Mesothelial cell of epicardium (in vitro differentiated cells): ENCODE measurements at regions not wholly inside any gene's neighbourhood (a gene's known extent, or its start where the extent isn't known, plus 50 kb on each side); places are given as distances from the start of the nearest gene placed in this dataset.

Experiments
- DNase-seq, 2 experiments: peaks; one replicate each; pipeline ENCODE4 v3.0.0; 2021; ENCODE audit warnings: low spot score in 2 of 2; ENCODE audit not compliant: unreplicated experiment in 2 of 2
- H3K27ac Mint-ChIP-seq: 2 replicates; pipeline ENCODE4 v1.8.0; 2021; ENCODE audit warnings: mixed read lengths
- H3K27me3 Mint-ChIP-seq: 2 replicates; pipeline ENCODE4 v1.8.0; 2021; ENCODE audit warnings: low read depth, mixed read lengths
- H3K36me3 Mint-ChIP-seq: 2 replicates; pipeline ENCODE4 v1.8.0; 2021; ENCODE audit warnings: mixed read lengths
- H3K4me1 Mint-ChIP-seq: 2 replicates; pipeline ENCODE4 v1.8.0; 2021; ENCODE audit warnings: mixed read lengths
- H3K4me3 Mint-ChIP-seq: 2 replicates; pipeline ENCODE4 v1.8.0; 2021; ENCODE audit warnings: mild to moderate bottlenecking, moderate library complexity, mixed read lengths
- H3K9me3 Mint-ChIP-seq: 2 replicates; pipeline ENCODE4 v1.8.0; 2021; ENCODE audit warnings: mixed read lengths
- TF ChIP-seq, protein P1 (sequence below): fragments of 200-600 bp; sonication (generic); IDR thresholded peaks from one replicate; pipeline ENCODE4 v1.5.0; 2021; ENCODE audit warnings: antibody characterized with exemption; ENCODE audit not compliant: unreplicated experiment

DNA sequence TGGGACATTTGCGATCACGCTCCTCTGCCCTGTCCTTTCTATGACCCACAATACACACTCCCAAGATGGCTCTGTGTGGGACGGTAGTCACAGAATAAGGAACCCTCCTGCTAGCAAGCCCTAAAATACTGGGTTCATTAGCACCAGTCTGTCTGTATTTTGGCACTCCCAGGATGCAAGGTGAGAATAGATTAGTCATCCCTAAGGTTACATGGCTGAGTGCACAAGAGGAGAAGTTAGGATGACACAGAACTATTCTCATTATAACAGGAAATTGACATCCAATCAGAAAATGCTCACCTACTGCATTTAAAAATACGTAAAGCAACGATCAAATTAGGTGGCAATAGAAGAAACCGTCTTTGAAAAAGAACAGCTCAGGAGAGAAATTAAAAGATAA lies 590.2 kb downstream of the EPHA4 start:
- H3K9me3 Mint-ChIP-seq, result peaks cover 7% of the 10 kb centered on the region
- H3K4me3 Mint-ChIP-seq, result no peak overlapping the region
- H3K4me1 Mint-ChIP-seq, result peaks cover 16% of the 10 kb centered on the region
- H3K27me3 Mint-ChIP-seq, result peaks cover 26% of the 10 kb centered on the region
- H3K36me3 Mint-ChIP-seq, result peaks cover 2% of the 10 kb centered on the region
- H3K27ac Mint-ChIP-seq, result no peak overlapping the region
- DNase-seq, result no peak
- TF ChIP-seq, protein P1, sequence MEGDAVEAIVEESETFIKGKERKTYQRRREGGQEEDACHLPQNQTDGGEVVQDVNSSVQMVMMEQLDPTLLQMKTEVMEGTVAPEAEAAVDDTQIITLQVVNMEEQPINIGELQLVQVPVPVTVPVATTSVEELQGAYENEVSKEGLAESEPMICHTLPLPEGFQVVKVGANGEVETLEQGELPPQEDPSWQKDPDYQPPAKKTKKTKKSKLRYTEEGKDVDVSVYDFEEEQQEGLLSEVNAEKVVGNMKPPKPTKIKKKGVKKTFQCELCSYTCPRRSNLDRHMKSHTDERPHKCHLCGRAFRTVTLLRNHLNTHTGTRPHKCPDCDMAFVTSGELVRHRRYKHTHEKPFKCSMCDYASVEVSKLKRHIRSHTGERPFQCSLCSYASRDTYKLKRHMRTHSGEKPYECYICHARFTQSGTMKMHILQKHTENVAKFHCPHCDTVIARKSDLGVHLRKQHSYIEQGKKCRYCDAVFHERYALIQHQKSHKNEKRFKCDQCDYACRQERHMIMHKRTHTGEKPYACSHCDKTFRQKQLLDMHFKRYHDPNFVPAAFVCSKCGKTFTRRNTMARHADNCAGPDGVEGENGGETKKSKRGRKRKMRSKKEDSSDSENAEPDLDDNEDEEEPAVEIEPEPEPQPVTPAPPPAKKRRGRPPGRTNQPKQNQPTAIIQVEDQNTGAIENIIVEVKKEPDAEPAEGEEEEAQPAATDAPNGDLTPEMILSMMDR, result no peak

DNA sequence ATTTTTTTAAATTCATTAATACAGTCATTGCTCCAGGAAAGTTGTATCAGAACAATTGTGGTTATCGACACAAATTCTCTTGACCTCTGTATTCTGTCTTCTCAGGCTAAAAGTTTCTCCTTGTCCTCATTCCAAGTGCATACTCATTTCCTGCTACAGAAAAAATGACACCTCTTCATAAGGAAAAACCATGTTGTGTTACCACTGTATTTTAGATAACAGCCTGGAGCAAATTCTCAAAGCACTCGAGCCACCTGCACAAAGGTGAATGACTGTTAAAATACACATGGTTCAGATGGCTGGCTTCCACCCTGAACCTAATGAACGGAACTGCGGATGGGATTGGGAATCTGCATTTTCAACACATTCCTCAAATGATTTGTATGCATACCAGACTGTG lies 586.5 kb downstream of the EPHA4 start:
- no peak for DNase-seq
- Mint-ChIP-seq H3K36me3 (no peaks in the 10 kb centered on the region), H3K9me3 (no peaks in the 10 kb centered on the region), H3K4me1 (peaks cover 11% of the 10 kb centered on the region), H3K27ac (no peak overlapping the region), H3K27me3 (peaks cover 29% of the 10 kb centered on the region), H3K4me3 (no peak overlapping the region)
- TF ChIP-seq, protein P1, result no peak

DNA sequence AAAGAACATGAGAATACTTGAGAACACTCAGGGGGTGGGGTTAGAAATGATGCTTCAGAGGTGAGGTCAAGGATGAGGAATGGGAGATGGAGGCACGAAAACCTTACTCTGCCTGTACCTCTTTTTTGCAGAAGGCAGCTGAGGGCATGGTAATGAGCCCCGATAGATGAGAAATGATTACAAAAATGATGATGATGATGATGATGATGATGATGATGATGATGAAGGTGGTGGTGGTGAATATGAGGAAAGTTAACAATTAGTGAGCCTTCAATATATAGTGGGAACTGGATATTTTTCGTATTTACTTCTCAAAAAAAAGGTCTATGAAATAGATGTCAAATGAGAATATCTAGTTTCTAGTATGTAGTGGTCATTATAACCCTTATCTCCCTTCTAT lies 584.3 kb downstream of the EPHA4 start:
- Mint-ChIP-seq H3K4me3 (no peak overlapping the region), H3K27ac (no peak overlapping the region), H3K36me3 (no peaks in the 10 kb centered on the region), H3K9me3 (no peaks in the 10 kb centered on the region), H3K27me3 (peaks cover 22% of the 10 kb centered on the region), H3K4me1 (no peaks in the 10 kb centered on the region)
- TF ChIP-seq, protein P1, result no peak
- no peak for DNase-seq

DNA sequence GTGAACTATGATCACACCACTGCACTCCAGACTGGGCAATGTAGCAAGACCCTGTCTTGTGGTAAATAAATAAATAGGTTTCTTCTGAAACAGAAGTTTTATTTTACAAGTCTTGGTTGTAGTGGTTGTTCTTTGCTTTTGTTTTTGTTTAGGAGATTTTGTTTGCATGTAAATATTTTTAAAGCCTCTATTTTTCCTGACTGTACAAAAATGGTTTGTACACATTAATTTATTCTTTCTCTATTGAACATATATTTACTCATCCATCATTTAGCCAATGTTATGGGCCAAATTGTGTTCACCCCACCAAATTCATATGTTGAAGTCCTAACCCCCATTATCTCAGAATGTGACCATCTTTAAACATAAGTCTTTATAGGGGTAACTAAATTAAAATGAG lies 580.1 kb downstream of the EPHA4 start:
- no peak overlapping the region for H3K4me3 Mint-ChIP-seq
- H3K27me3 Mint-ChIP-seq, result peaks cover 8% of the 10 kb centered on the region

DNA sequence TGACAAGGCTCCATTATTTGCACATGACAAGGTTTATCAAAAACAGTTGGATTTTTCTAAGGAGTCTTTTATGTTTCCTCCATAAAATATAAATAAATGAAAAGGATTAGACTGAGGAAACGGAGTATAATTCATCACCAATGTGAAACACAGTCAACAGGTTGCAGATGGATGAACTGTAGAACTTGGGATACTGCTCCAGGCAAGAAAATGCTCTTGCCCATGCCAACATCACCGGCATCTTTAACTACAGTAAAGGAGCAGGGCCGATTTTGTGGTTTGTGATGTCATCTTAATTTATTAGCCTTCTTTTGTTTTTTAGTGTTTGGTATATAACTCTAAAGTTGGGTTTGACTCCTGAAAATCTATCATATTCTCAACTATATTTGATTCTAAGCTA lies 577.3 kb downstream of the EPHA4 start:
- Mint-ChIP-seq H3K4me1 (peaks cover 33% of the 10 kb centered on the region), H3K36me3 (no peaks in the 10 kb centered on the region), H3K9me3 (no peaks in the 10 kb centered on the region), H3K4me3 (no peak overlapping the region), H3K27ac (no peak overlapping the region), H3K27me3 (peaks cover 6% of the 10 kb centered on the region)
- DNase-seq, result no peak
- TF ChIP-seq, protein P1, result no peak

More for the DNA sequence above, 580.1 kb downstream of the EPHA4 start:
- no peaks in the 10 kb centered on the region for H3K36me3 Mint-ChIP-seq
- no peak for DNase-seq
- peaks cover 13% of the 10 kb centered on the region for H3K4me1 Mint-ChIP-seq
- H3K9me3 Mint-ChIP-seq, result no peaks in the 10 kb centered on the region
- TF ChIP-seq, protein P1, result no peak
- H3K27ac Mint-ChIP-seq, result no peak overlapping the region

DNA sequence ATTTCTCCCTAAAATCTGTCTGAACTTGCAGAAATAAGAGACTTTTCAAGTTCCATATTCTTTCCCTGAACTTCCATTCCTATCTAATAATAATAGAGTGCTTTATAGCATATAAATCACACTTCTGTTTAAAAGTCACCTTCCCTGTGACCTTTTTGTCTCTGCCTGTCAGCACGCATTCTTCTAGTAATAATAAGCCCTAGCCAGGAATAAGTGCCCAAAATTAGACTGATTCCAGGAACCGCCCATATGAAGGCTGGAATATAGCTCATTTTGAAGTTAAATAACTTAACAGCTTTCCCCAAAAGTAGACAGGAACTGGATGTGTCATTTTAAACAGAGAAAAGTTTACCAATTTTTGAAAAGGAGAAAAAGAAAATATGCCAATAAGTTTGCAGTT lies 576.5 kb downstream of the EPHA4 start:
- Mint-ChIP-seq H3K36me3 (no peaks in the 10 kb centered on the region), H3K27me3 (peaks cover 6% of the 10 kb centered on the region), H3K4me1 (peaks cover 35% of the 10 kb centered on the region), H3K27ac (no peak overlapping the region), H3K9me3 (no peaks in the 10 kb centered on the region), H3K4me3 (no peak overlapping the region)
- no peak for DNase-seq
- TF ChIP-seq, protein P1, result no peak
